HG03064 (cell line): ENCODE measurements at regions not wholly inside any gene's neighbourhood (a gene's known extent, or its start where the extent isn't known, plus 50 kb on each side); places are given as distances from the start of the nearest gene placed in this dataset.

ENCODE experiments used
- ATAC-seq: cut with Tn5 transposase; IDR thresholded peaks from one replicate; pipeline ENCODE4 v1.9.1; 2021; ENCODE audit warnings: low read depth; ENCODE audit not compliant: unreplicated experiment

DNA sequence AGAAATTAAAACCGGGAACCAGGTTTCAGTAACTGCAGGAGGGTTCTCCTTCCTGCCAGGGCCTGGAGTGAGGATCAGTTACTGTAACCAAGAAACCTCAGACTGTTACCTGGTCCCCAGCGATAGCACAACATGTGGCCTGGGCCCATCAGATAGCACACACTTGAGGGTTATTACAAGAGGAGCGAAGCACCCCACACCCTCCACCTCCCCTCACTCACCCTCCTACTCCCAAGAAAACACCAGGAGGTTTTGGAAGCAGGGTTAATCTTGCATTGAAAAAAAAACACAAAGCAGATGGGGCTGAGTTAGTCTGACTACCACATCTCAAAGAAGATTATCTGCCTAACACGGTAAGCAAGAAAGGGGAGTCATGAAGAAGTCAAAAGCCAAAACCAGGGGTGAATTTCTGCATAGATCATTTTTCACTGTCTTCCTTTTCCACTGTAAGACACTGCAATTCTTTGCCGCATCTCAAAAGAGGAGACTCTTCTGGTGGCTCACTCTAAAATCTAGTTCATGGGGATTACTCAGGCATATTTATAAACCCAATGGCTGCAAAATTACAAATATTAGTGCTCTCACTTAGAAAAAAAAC is 75.9 kb upstream of the DOCK9 start:
- no peak for ATAC-seq

DNA sequence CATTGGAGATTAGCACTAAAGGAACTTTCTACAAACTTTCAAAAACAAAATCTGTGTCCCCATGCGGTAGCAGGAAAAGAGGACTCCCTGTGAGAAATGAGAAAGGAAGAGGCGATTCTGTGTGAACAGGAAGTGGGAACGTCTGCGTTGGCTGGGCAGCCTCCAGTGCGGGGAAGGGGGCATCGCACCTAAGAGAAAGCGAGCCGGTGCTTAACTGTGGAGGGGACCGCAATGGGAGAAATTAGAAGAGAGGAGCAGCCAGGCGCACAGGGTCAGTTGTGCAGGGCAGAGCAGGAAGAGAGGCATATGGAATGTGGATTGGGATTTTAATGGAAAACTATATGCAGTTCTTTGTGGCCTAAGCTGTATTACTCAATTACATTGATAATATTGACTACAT is 77.4 kb upstream of the DOCK9 start:
- ATAC-seq = no peak

DNA sequence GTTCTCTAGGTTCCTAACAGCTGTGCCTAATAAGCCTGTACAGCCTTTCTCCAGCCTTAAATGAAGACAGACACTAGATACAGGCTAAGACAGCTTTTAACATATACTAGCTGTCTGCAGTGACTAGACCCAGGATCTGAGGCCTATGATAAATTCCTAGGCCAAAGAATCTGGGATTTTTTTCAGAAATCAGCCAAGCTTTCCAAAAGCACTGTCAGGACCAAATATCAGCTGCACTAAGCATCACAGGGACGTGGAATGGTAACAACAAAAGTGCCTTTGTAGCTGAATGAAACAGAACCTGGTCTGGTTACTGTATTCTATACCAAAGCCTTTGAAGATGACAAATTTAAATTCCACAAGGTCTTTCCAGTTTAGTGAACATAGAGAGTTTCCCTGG is 77.9 kb upstream of the DOCK9 start:
- no peak for ATAC-seq

DNA sequence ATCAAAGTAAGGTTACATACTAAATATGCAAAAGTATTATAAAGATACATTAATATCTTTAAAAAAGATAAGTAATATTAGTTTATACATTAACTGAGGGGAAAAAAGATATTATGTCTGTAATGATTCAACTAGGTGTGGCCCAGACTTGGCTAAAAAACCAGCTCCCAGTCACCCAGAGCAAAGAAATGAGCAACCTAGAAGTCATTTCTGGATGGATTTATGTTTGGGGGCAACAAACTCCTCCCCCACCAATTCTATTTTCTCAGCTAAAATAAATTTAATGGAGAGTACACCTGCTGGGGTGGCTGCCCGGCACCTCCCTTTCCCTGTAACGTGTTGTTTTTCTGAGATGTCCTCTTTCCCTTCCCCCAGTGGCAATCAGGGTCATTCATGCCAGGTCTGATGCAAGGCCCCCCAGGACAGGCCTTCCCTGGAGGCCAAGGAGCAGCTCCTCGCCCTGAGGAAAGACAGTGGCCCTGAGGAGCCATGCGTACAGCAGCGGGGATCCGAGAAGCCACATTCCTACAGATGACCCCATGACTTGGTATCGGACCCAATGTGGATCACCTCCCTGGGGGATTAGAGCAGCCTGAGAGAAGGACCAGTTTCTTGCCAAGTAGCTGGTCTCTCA is 78.6 kb upstream of the DOCK9 start:
- no peak for ATAC-seq

DNA sequence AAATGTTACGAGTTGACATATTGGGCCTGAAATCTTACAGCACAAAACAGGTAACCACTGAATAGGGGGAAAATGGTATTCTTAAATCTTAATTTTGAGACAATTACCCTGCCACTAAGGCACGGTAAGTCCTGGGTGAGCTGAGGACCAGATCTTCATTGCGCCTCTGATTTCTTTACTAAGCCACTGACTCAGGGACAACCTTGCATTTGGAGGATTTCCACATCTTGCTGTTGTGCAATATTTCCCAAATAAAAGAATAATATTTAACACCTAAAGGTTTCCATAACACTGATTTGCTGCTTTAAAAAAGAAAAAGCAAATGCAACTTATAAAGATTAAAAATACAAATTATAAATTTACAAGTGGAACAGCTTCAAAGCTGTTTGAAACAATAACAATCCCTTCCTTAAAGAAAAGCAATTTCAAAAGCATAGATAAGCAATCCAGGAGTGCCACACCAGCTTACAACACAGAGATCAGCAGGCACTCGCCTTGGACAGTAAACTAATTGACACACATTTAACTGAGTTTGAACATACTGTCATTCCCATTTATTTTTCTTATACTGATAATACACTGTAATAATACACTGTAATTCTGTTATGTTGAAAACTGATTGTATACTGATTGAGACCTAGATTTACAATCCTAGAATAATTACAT is 79.6 kb upstream of the DOCK9 start:
- ATAC-seq = no peak

DNA sequence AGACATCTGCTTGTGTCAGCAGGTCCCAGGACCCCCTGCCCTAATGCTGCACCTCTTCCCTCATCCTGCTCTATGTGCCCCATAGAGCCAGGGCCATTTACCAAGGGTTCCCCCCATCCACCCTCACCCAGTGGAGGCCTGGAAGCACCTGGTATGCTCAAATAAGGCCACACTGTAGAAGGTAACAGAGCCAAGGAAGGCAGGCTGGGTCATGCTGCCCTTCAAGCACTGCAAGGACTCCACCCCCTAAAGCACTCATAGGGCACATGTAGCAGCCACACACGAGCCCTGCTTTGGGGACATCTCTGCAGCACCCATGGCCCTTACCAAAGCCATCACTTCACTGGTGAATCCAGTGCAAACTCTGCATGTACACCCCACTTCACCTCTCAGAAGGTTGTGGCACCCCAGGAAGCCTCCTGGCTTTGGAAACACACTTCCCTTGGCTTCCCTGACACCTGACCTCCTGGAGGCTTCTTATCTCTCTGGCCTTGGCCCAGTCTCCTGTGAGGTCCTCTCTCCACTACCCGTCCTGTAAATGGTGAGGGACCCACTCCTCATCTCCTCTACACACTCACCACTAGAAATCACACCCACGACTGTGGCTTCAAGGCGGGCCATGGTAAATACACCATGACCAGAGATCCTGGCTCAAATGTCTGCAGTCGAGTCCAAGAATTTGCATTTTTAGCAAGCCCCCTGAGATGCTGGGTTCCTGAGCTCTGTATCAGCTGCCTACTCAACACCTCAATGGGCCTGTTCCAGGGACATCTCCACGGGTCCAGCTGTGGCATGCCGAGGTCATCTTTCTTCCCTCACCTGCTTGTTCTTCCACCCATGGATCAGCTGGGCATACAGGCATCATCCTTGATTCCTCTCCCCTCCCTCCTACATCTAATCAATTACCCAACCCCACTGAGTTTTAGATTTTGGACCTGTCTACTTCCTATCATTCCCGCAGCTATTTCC is 80.9 kb upstream of the DOCK9 start:
- no peak for ATAC-seq

DNA sequence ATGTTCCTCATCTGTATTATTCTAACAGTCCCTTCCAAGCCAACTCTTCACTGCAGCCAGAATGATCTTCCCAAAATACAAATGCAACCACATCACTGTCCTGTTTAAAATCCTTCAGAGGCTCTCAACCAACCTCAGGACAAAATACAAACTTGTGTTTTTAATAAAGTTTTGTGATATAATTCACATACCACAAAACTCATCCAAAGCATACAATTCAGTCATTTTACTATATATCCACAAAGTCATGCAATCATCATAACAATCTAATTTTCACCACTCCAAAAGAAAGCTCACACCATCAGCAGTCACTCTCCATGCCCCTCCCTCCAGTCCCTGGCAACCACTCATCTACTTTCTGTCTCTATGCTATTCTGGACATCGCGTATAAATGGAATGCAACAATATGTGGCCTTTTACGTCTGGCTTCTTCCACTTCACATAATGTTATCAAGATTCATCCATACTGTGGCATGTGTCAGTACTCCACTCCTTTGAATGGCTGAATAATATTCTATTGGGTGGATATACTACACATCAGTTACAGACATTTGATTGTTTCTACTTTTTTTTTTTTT is 81.7 kb upstream of the DOCK9 start:
- ATAC-seq = no peak

DNA sequence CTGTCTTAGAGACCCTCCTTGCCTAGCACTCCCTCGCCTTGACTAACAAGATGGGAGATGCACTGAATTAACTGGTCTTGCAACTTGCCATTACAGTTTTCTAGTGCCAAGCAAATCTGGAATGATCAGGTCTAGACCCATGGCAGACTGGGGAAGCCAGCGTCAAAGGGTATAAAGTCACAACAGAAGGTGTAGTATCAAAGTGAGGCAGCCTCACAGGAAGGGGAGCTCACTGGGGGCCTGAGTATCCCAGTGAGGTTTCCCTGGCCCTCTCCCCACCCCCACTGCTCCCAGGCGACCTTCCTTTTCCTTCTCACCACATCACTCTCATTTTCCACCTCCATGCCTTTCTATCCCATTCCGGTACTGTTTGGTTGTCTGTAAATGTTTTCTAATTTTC is 83.5 kb upstream of the DOCK9 start:
- ATAC-seq = no peak

DNA sequence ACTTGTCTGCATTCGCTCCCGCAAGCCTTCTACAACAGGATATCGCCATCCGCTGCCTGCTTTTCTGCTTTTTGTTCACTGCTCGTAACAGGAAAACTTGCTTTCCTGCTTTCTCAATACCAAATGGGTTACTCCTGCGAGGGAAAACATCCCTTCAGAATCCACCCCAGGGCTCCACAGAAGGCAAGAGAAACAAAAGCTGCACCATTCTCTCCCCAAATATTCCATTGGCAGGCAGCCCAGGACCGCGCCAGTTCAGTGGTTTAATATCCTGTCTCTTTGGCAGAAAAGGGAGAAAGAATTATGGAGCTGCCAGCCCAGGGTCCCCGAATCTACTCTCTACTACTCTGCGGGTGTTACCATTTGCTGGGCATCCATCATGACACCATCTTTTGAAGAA is 84.7 kb upstream of the DOCK9 start:
- ATAC-seq = no peak

DNA sequence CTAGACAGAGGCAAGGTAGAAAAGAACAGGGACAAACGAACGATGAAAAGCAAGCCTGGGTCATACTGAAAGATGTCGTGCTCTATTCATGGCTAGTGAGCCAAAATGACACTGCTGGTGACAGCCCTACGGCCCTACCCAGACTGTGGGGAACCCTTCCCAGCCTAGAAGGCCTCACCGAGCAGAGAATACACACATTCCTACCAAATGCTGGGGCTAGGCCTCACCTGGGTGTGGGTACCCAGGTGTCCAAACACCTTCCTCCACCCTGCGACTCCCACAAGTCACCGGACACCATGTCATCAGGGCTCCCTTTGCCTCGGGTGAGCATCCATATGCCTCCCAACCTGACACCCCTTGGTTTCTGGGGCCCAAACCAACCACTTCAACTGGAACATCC is 85.3 kb upstream of the DOCK9 start:
- no peak for ATAC-seq

DNA sequence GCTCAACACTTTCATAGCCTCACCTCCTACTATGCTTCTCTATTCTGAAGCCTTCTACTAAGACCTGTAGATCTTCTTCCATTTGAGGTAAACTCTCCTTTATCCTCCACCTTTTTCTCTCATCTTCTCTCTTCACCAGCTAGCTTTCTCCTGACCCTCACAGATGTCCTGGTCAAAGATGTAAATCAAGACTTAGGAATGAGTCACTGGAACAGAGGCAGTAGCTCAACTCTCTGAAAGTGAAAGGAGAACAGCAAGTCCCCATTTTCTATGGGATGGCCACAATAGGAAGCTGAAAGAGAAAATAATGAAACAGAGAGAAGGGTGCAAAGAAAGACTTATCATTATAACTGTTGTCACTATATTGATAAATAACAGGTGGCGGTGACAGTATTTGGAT is 86.1 kb upstream of the DOCK9 start:
- peak; percentile 62 for ATAC-seq

DNA sequence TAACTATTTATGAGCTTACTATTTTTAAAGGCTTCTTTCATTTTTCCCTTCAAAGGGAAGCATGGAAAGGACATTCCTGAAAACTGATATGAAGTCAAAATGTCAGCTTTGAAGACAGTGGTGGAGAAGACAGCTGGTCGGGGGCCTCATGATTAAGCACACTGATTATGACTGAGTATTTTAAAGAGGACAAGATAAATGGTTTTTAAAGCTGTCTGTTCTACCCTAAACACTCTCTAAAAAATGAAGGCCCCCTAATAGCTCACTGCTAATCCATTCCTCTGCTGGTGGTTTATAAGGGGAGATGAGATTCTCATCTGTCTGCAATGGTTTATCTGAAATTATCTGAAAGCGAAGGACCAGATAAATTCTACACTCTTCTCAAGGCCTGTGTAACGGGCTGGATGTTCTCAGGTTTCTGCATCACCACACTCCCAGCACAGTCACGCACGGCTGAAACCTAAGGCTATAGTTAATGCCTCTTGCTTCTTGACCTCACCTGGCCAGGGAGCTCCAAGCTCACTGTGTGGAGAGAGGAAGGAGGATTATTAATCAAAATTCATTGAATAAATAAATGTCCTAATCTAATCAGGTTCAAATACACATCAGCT is 86.9 kb upstream of the DOCK9 start:
- no peak for ATAC-seq

DNA sequence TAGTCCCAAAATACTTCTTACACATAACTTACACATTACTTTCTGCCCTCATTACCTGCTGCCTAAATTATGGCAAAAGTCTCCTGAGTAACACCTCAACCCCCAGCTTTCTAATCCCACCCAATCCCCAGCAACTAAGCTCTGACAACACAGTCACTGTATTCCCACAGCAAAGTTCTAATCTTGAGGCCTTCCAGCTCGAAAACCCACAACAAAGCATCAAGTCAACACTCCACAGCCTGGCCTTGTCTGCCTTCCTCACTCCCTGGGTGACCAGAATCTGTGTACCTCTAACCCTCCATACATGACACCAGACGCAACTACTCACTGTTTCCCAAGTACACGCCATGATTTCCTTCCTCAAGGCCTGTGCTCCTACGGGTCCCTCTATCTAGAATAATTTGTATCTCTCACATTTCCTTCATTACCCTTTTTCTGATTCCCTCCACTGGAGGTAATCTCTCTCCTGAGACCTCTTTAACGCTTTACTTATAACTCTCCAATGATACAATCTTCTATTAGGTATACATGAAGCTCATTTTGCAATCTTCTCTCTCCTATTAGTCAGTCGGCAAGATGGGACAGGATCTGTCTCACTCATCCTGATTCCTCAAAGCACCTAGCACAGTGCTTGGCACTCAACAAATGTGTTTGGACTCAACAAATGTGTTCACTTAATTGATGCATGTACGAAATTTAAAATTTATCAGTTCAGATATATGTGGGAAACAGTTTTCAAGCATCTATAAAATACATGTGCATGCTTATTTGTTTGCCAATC is 87.6 kb upstream of the DOCK9 start:
- ATAC-seq = no peak

DNA sequence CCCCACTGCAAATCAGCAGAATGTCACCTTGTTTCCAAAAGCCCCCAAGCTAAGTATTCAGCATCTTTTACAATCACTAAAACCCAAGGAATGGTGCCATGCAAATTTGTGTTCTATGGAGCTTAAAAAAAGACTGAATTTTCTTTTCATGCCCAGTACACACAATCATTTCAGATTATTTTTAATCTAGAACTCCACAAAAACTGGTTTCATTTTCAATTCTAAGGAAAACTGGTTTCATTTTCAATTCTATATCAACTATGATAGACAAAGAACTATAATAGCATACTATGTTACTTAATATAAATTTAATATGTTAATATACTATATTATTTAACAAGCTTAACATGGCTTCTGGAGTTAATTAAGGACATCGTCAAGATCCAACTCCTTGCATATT is 88.4 kb upstream of the DOCK9 start:
- no peak for ATAC-seq

DNA sequence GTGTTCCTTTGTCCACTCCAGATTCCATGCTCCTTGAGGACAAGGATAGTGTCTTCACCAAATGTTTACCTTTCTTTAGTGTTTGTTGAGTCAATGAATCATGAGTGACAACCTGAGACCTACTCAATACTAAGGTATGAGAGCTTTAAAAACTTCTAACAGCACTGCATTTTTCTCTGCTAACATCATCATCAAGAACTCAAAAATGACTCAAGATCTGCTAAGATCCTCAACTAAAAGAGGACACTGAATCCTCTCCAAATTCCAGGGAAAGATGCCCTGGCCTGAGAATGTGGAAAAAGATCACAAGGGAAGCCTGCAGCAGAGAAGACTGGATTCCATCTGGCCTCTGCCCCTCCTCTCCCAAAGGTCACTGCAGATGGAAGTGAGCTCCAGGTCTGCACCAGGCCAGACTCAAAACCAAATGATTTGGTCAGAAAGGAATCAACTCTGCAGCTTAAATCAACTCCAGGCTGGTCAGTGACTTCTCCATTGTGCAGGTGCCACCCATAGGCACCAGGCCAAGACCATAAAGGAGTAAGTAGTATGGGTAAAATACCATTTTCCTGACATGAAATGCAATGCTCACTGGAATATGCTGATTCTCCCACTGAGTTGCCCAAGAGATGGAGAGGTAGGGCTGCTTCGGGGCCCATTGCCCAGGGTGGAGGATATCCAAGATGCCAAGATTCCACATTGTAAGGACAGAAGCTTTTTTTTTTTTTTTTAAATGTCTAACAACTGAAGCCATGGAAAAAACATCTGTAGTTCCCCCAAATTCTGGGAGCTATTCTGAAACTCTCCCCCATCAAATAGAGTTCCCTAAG is 89.5 kb upstream of the DOCK9 start:
- no peak for ATAC-seq

DNA sequence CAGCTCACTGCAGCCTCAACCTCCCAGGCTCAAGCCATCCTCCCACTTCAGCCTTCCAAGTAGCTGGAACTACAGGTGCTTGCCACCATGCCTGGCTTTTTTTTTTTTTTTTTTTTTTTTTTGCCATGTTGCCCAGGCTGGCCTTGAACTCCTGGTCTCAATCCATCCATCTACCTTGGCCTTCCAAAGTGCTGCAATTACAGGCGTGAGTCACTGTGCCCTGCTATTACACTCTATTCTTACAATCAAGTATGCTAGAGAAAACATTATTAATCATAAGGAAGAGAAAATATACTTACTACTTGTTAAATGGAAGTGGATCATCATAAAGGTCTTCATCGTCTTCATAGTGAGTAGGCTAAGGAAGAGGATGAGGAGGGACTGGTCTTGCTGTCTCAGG is 93.3 kb upstream of the DOCK9 start:
- ATAC-seq = no peak

DNA sequence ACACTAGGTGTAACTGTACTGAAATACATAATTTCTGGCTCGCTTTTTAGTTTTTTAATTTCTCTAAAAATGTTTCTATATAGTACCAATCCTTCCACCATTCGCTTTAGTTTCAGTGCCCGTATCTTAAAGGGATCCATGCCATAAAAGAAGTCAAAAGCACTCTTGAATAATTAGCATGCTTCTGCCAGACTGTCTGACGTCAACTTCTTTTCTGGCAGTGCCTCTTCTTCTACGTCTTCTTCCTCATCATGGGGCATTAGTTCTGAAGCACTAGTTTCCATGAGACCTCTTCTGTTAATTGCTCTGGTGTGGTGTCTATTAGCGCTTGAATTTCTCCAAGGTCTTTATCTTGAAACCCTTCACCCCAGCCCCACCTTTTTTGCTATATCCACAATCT is 93.8 kb upstream of the DOCK9 start:
- ATAC-seq = no peak

DNA sequence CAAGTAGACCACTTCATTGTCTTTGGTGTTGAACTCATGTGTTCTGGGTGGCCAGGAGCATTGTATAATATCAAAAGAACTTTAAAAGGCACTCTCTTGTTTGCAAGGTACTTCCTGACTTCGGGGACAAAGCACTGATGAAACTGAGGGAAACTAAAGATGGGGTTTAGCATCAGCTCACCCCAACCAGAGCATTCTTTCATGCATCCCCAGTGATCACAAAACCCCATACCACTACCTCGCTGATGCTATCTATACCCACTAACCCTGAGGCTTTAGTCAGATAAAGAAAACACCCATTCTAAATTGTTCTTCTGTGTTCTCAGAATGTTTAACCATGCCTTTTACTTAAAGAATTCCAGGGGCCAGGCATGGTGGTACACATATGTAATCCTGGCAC is 94.5 kb upstream of the DOCK9 start:
- ATAC-seq = no peak

DNA sequence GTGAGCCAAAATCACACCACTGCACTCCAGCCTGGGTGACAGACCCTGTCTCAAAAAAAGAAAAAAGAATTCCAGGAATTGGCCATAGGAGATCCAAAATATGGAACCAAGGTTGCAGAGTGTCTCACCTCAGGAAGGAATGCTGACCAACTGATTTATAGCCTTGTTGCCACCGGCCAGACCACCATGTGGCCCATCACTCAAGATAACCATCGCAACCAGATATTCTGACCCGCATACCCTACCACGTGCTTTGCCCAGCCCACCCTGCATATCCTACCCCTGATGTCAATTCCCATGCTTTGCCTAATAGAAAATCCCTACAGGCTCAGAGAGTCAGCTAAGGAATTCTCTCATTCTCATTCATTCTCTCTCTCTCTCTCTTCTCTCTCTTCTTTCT is 95.1 kb upstream of the DOCK9 start:
- no peak for ATAC-seq
